ENCODE measurements at regions not wholly inside any gene's neighbourhood (a gene's known extent, or its start where the extent isn't known, plus 50 kb on each side); places are given as distances from the start of the nearest gene placed in this dataset.
A peak's percentile ranks its signal among the peaks of the same experiment; 100 is the strongest.

DNA sequence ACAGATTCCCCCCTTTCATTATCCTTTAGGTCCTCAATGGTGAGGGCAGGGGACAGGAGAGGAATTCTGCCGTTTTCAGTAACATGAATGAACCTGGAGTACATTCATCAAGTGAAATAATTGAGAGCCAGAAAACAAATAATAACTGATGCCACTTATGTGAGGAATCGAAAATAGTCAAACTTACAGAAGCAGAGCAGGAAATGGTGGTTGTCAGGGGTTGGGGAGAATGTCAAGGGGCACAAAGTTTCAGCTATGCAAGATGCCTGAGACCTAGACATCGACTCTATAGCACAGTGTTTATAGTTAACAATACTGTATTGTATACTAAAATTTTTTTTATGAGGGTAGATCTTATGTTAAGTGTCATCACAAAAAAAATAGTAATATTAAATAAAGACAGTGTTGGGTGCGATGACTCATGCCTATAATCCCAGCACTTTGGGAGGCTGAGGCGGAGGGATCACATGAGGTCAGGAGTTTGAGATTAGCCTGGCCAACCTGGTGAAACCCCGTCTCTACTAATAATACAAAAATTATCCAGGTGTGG, 1219.8 kb downstream of the GATA3 start:
- H3K4me3 ChIP-seq (ENCODE audit: low read length): no peak overlapping the region
- DNase-seq (ENCODE audit: low read depth): no peak
- TF ChIP-seq, protein P1, sequence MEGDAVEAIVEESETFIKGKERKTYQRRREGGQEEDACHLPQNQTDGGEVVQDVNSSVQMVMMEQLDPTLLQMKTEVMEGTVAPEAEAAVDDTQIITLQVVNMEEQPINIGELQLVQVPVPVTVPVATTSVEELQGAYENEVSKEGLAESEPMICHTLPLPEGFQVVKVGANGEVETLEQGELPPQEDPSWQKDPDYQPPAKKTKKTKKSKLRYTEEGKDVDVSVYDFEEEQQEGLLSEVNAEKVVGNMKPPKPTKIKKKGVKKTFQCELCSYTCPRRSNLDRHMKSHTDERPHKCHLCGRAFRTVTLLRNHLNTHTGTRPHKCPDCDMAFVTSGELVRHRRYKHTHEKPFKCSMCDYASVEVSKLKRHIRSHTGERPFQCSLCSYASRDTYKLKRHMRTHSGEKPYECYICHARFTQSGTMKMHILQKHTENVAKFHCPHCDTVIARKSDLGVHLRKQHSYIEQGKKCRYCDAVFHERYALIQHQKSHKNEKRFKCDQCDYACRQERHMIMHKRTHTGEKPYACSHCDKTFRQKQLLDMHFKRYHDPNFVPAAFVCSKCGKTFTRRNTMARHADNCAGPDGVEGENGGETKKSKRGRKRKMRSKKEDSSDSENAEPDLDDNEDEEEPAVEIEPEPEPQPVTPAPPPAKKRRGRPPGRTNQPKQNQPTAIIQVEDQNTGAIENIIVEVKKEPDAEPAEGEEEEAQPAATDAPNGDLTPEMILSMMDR (conservative IDR thresholded peaks at IDR 0.05; ENCODE audit: low read length): no peak

DNA sequence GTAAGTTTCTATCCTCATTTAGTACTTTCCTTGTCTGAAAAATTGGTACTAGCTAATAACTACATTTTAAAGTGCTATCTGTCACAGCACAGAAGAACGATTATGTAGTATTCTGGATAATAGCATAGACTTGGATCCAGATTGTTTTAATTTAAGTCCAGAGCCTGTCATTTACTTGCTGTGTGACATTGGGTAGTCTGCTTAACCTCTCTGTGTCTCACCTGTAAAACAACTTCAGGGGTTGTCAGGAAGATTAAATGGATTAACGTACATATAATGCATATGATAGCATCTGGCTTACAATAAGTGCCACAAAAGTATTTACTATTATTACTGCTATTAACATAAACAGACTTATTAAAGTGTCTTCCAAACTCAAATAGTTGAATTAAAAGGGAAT, 1221.4 kb downstream of the GATA3 start:
- H3K4me3 ChIP-seq (ENCODE audit: low read length): no peak overlapping the region
- DNase-seq (ENCODE audit: low read depth): no peak
- TF ChIP-seq, protein P1 (conservative IDR thresholded peaks at IDR 0.05; ENCODE audit: low read length): no peak

DNA sequence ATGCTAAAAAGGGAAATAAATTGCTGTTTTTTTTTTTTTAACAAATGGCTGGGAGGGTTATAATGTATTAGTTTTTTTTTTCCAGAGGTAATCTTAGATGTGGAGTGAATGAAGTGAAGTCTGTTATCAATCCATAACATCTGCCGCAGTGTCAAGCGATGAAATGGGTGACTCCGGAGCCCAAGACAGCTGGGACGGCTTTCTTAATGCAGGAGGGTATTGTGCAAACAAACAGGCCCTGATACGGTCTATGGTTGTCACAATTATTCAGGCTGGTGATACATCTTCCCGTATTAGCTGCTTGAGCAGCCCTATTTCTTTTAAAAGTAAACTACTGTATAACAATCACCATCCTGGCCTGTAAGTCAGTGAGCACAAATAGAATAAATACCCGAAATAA, 1231.2 kb downstream of the GATA3 start:
- H3K4me3 ChIP-seq (ENCODE audit: low read length): no peak overlapping the region
- DNase-seq (ENCODE audit: low read depth): no peak
- TF ChIP-seq, protein P1 (conservative IDR thresholded peaks at IDR 0.05; ENCODE audit: low read length): no peak

DNA sequence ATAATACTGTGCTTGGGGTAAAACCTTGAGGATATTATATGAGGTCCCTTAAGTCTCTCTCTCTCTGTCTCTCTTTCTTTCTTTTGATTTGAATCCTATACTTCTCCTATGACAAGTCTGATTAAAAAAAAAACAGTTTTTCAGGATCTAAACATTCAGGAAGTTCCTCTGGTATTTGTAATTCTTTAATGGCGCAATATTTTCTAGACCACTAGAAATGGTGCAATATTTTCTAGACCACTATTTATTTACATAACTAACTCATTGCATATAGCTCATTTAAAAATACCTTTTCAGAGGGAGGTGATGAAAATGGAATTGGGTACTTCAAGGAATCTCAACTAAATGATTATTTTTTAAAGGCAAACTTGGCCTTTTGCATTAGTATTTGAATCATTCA, 1235.3 kb downstream of the GATA3 start:
- no peak overlapping the region for H3K4me3 ChIP-seq (ENCODE audit: low read length)
- TF ChIP-seq, protein P1 (conservative IDR thresholded peaks at IDR 0.05; ENCODE audit: low read length): no peak
- peak; percentile 3 for DNase-seq (ENCODE audit: low read depth)

DNA sequence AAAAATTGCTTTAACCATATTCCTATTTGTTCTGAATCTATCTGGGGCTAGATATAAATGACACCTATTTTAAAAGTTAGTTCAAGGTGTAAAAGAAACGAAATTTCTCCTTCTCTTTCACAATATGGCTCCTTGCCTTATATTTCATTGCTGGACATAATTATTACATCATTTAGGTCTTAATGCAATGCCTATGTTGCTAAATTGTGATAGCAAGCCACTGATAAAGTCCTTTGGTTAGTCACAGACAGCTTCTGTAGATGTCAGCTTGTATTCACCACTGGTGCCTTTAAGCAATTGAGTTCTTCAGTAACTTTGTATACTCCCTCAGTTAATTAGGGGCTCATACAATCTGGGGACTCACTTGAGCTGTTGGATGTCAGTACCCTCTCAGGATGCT, 1236.6 kb downstream of the GATA3 start:
- no peak overlapping the region for H3K4me3 ChIP-seq (ENCODE audit: low read length)
- DNase-seq (ENCODE audit: low read depth): no peak
- TF ChIP-seq, protein P1 (conservative IDR thresholded peaks at IDR 0.05; ENCODE audit: low read length): no peak

DNA sequence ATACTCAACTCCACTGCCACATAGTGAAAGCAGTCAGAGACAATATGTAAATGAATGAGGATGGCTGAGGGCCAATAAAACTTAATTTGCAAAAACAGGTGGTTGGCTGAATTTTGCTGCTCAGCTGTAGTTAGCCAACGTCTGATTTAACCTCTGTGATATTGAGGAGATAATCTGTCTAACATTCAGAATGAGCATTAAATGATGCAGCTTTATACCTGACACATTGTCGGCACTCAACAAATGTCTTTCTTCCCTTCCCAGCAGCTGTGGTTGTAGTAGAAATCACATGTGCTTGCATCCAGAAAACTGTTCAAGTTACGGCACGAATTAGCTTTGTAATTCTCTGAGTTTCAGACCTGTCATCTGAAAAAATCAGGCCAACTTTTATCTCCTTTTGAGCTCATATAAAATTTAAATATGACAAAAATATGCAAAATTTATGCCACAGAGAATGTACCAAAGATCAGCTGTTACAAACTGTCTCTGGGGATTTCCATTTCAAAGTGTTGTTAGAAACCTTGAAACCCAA, 1239.7 kb downstream of the GATA3 start:
- DNase-seq (ENCODE audit: low read depth): no peak
- no peak overlapping the region for H3K4me3 ChIP-seq (ENCODE audit: low read length)
- TF ChIP-seq, protein P1 (conservative IDR thresholded peaks at IDR 0.05; ENCODE audit: low read length): no peak

DNA sequence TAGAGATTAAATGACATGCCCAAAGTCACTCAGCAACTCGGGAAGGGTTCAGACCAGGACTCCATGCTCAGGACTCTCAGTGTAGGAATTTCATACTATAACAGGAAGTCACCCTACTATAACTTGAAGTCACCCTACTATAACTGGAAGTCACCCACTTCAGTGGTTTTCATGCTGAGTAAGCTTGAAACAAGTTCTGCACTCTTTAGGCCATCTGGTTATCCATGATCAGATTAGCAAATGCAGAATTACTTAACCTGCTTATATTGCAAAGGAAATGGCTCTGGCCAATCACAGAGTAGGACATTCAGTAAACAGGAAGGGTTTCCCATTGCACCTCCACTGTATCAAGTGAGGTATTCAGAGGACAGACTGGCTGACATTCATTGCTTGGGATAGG, 1240.4 kb downstream of the GATA3 start:
- DNase-seq (ENCODE audit: low read depth): no peak
- TF ChIP-seq, protein P1 (conservative IDR thresholded peaks at IDR 0.05; ENCODE audit: low read length): no peak
- H3K4me3 ChIP-seq (ENCODE audit: low read length): no peak overlapping the region

Measured in AG10803 (cell line).